Glomerular visceral epithelial cell (primary cell): ENCODE measurements at regions not wholly inside any gene's neighbourhood (a gene's known extent, or its start where the extent isn't known, plus 50 kb on each side); places are given as distances from the start of the nearest gene placed in this dataset.

Experiments
- DNase-seq: peaks from one replicate; pipeline ENCODE4 v3.0.0-alpha.2; 2016; ENCODE audit errors: extremely low spot score

GRCh38 chr3:111244760-111245159 lies 173.1 kb downstream of the NECTIN3 start:
- no peak for DNase-seq

- DNase-seq, result peak; percentile 78
Observed at GRCh38 chr3:111246967-111247760, 175.5 kb downstream of the NECTIN3 start.

GRCh38 chr3:111248406-111248805 lies 176.8 kb downstream of the NECTIN3 start:
- no peak for DNase-seq

- no peak for DNase-seq
Observed at GRCh38 chr3:111249421-111249820, 177.8 kb downstream of the NECTIN3 start.

GRCh38 chr3:111252779-111253178 lies 181.2 kb downstream of the NECTIN3 start:
- DNase-seq, result peak; percentile 14

- no peak for DNase-seq
Observed at GRCh38 chr3:111253733-111254132, 182.1 kb downstream of the NECTIN3 start.

- DNase-seq, result no peak
Observed at GRCh38 chr3:111260878-111261277, 189.3 kb downstream of the NECTIN3 start.

GRCh38 chr3:111269777-111270176 lies 198.2 kb downstream of the NECTIN3 start:
- no peak for DNase-seq

GRCh38 chr3:111277226-111277625 lies 205.6 kb downstream of the NECTIN3 start:
- peak; percentile 3 for DNase-seq

GRCh38 chr3:111278959-111279358 lies 207.3 kb downstream of the NECTIN3 start:
- no peak for DNase-seq

GRCh38 chr3:111282024-111282423 lies 210.4 kb downstream of the NECTIN3 start:
- DNase-seq, result no peak

- no peak for DNase-seq
Observed at GRCh38 chr3:111283165-111283564, 211.5 kb downstream of the NECTIN3 start.

- DNase-seq, result no peak
Observed at GRCh38 chr3:111284503-111285183, 213.0 kb downstream of the NECTIN3 start.

- no peak for DNase-seq
Observed at GRCh38 chr3:111285184-111285538, 213.5 kb downstream of the NECTIN3 start.

- no peak for DNase-seq
Observed at GRCh38 chr3:111285694-111286093, 214.1 kb downstream of the NECTIN3 start.

GRCh38 chr3:111286746-111287145 lies 215.1 kb downstream of the NECTIN3 start:
- DNase-seq, result no peak

- no peak for DNase-seq
Observed at GRCh38 chr3:111292117-111292516, 220.5 kb downstream of the NECTIN3 start.

- peak; percentile 14 for DNase-seq
Observed at GRCh38 chr3:111299192-111299615, 227.6 kb downstream of the NECTIN3 start.

- DNase-seq, result no peak
Observed at GRCh38 chr3:111301238-111301798, 229.7 kb downstream of the NECTIN3 start.

- no peak for DNase-seq
Observed at GRCh38 chr3:111302063-111302462, 230.4 kb downstream of the NECTIN3 start.

GRCh38 chr3:111303760-111304159 lies 232.1 kb downstream of the NECTIN3 start:
- no peak for DNase-seq

GRCh38 chr3:111307676-111308075 lies 234.3 kb upstream of the CD96 start:
- DNase-seq, result no peak

GRCh38 chr3:111311126-111311525 lies 230.9 kb upstream of the CD96 start:
- no peak for DNase-seq
